ENCODE measurements at regions not wholly inside any gene's neighbourhood (a gene's known extent, or its start where the extent isn't known, plus 50 kb on each side); places are given as distances from the start of the nearest gene placed in this dataset.

GRCh38 chr9:1598270-1598669 lies 416.9 kb upstream of the SMARCA2 start:
- TF ChIP-seq CTCF (conservative IDR thresholded peaks at IDR 0.05; ENCODE audit: low read length) (no peak), EZH2phosphoT487 (IDR thresholded peaks at IDR 0.05; ENCODE audit: borderline replicate concordance, low read depth, low read length) (no peak)

Measured in OCI-LY7 (cell line).